ENCODE measurements at regions not wholly inside any gene's neighbourhood (a gene's known extent, or its start where the extent isn't known, plus 50 kb on each side); places are given as distances from the start of the nearest gene placed in this dataset.

- Histone ChIP-seq H3K36me3 (no peaks in the 10 kb centered on the region), H3K4me3 (no peak overlapping the region), H3K27ac (no peak overlapping the region), H3K4me1 (no peaks in the 10 kb centered on the region), H3K27me3 (no peaks in the 10 kb centered on the region), H3K9me3 (no peaks in the 10 kb centered on the region)
- no peak for TF ChIP-seq CTCF (IDR thresholded peaks at IDR 0.05)
- TF ChIP-seq POLR2AphosphoS5 (IDR thresholded peaks at IDR 0.05) = no peak
- no peak for TF ChIP-seq EP300 (IDR thresholded peaks at IDR 0.05)
- TF ChIP-seq POLR2A (IDR thresholded peaks at IDR 0.05) = no peak
- no peak for DNase-seq
- intact Hi-C loops (cut with DNase I; ENCODE audit: low total_unique reads) = no loop called here
- WGBS, 5 donors = 58 to 91% (median 78%) methylated on average over 3 of the region's 3 CpGs
Observed at GRCh38 chr10:36507715-36508114, 617.7 kb upstream of the ANKRD30A start.

- Histone ChIP-seq H3K27me3 (no peaks in the 10 kb centered on the region), H3K4me1 (no peaks in the 10 kb centered on the region), H3K36me3 (no peaks in the 10 kb centered on the region), H3K27ac (no peak overlapping the region), H3K9me3 (no peaks in the 10 kb centered on the region), H3K4me3 (no peak overlapping the region)
- no peak for DNase-seq
- 71 to 82% (median 77%) methylated on average over 5 of the region's 5 CpGs for WGBS, 5 donors
- intact Hi-C loops (cut with DNase I; ENCODE audit: low total_unique reads) = no loop called here
- TF ChIP-seq POLR2AphosphoS5 (IDR thresholded peaks at IDR 0.05) (no peak), EP300 (IDR thresholded peaks at IDR 0.05) (no peak), CTCF (IDR thresholded peaks at IDR 0.05) (no peak), POLR2A (IDR thresholded peaks at IDR 0.05) (no peak)
Observed at GRCh38 chr10:36506697-36507496, 618.5 kb upstream of the ANKRD30A start.

GRCh38 chr10:36506261-36506660 is 619.1 kb upstream of the ANKRD30A start:
- 45 to 57% (median 46%) methylated on average over 4 of the region's 4 CpGs for whole genome bisulfite sequencing, 5 donors
- intact Hi-C loops (cut with DNase I; ENCODE audit: low total_unique reads) = no loop called here
- H3K4me1 ChIP-seq = no peaks in the 10 kb centered on the region

GRCh38 chr10:36504758-36505157 is 620.6 kb upstream of the ANKRD30A start:
- Histone ChIP-seq H3K27me3 (no peaks in the 10 kb centered on the region), H3K36me3 (no peaks in the 10 kb centered on the region), H3K9me3 (no peaks in the 10 kb centered on the region), H3K4me3 (no peak overlapping the region), H3K4me1 (no peaks in the 10 kb centered on the region), H3K27ac (no peak overlapping the region)
- 59 to 72% (median 65%) methylated on average over 4 of the region's 4 CpGs for WGBS, 5 donors
- TF ChIP-seq POLR2AphosphoS5 (IDR thresholded peaks at IDR 0.05) (no peak), POLR2A (IDR thresholded peaks at IDR 0.05) (no peak), EP300 (IDR thresholded peaks at IDR 0.05) (no peak), CTCF (IDR thresholded peaks at IDR 0.05) (no peak)
- intact Hi-C loops (cut with DNase I; ENCODE audit: low total_unique reads) = no loop called here
- DNase-seq = no peak

More at GRCh38 chr10:36506261-36506660, 619.1 kb upstream of the ANKRD30A start:
- Histone ChIP-seq H3K27ac (no peak overlapping the region), H3K4me3 (no peak overlapping the region), H3K27me3 (no peaks in the 10 kb centered on the region), H3K36me3 (no peaks in the 10 kb centered on the region), H3K9me3 (no peaks in the 10 kb centered on the region)
- TF ChIP-seq POLR2AphosphoS5 (IDR thresholded peaks at IDR 0.05) = no peak
- TF ChIP-seq CTCF (IDR thresholded peaks at IDR 0.05) = no peak
- TF ChIP-seq EP300 (IDR thresholded peaks at IDR 0.05) = no peak
- TF ChIP-seq POLR2A (IDR thresholded peaks at IDR 0.05) = no peak
- no peak for DNase-seq
